ENCODE measurements at regions not wholly inside any gene's neighbourhood (a gene's known extent, or its start where the extent isn't known, plus 50 kb on each side); places are given as distances from the start of the nearest gene placed in this dataset.

- DNase-seq (ENCODE audit: low read depth), result no peak
Observed at GRCh38 chr6:105765239-105765638, 320.9 kb upstream of the PRDM1 start.

GRCh38 chr6:105764315-105764714 lies 321.8 kb upstream of the PRDM1 start:
- DNase-seq (ENCODE audit: low read depth), result no peak

DNA sequence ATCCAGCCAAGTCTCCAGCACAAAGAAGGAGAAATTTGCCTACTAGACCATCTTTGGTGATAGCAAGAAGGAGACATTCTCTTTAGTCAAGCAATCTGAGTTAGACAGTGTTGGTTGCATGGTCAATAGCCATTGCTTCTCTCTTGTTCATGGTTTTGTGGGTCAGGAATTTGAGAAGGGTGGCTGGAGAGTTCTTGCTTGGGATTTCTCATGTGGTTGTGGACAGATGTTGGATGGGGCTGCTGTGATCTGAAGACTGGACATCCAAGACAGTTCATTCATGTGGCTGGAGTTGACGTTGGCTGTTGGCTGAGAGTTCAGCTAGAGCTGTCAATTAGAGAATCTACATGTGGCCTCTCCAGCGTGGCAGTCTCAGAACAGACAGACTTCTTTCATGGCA lies 322.3 kb upstream of the PRDM1 start:
- no peak for DNase-seq (ENCODE audit: low read depth)

DNA sequence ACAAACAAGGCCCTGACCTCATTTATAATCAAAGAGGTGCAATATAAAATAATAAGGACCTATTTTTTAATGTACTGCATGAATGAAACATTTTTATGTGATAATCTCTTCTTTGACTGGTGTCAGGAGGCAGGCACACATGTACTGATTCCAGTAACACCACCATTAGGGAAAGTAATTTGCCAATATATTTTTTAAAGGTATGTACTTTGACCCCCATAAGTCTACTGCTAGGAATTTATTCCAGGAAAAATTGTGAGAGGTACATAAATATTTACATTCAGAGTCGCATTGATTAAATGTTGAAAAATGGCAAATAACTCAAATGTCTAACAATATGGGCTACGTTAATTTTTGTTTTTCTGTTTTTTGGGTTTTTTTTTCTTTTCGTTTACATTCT lies 325.4 kb upstream of the PRDM1 start:
- DNase-seq (ENCODE audit: low read depth), result no peak

DNA sequence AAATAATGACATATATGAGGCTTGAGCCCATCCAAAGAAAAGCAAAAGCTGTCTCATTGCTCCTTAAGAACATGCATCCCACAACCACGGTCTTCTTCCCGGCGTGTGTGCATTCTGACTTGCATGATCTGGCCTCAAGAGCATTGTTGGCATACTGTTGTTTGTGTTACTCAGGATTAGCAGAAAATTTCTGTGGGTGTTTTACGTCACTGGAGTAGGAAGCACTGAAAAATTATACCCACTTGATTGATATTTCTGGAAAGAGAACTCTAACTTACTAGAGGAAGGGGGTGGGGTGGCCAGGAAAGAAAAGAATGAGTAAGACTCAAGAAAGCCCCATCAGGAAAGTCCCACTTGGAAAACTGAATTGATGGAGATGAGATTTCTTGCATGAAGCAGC lies 326.2 kb upstream of the PRDM1 start:
- DNase-seq (ENCODE audit: low read depth), result no peak

DNA sequence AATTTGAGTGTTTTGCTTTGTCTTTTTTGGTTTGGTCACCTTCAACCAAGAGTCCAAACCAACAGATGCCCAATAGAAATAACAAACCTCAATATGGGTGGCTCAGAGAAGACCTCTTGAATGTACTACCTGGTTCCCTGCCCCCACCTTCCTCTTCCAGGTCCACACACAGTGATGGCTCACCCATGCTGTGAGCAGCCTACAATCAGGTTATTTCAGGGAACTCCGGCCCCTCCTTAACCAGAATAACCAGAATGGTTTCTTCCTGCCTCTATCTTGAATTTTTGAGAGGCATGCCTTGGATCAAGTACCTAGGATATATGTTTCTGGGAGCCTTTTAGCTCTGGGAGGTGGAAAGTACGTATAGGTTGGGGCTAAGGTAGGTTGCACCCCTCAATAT lies 327.1 kb upstream of the PRDM1 start:
- no peak for DNase-seq (ENCODE audit: low read depth)

DNA sequence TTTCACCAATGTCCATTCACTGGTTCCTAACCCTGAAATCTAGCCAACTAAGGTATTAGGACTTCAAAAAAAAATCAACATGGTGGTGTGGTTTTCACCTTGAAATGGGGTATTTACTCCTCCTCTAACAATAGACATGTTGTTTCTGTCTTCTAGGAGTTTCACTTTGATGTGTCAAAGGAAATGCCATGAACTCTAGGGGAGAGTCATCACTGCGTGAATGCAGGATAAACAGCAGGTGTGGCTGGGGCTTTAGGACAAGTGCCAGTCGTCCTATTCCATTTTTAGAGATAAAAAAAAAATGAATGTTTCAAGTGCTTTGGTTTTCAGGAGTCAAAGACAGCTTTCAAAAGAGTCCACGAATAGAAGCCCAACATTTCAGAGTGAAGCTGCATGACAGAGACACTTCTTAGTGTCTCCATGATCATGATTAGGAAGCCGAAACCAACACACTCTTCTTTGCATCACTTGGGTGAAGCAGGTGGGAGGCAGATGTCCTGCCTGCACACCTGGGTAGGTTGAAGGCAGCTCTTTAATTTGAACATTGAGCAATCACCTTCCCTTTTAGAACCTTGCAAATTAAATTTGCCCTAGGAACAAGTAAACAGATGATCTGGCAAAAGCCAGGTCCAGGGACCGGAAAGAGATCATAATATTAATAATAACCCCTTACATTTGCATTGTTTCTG lies 328.5 kb upstream of the PRDM1 start:
- no peak for DNase-seq (ENCODE audit: low read depth)

GRCh38 chr6:105755885-105756284 lies 330.3 kb upstream of the PRDM1 start:
- DNase-seq (ENCODE audit: low read depth), result no peak

DNA sequence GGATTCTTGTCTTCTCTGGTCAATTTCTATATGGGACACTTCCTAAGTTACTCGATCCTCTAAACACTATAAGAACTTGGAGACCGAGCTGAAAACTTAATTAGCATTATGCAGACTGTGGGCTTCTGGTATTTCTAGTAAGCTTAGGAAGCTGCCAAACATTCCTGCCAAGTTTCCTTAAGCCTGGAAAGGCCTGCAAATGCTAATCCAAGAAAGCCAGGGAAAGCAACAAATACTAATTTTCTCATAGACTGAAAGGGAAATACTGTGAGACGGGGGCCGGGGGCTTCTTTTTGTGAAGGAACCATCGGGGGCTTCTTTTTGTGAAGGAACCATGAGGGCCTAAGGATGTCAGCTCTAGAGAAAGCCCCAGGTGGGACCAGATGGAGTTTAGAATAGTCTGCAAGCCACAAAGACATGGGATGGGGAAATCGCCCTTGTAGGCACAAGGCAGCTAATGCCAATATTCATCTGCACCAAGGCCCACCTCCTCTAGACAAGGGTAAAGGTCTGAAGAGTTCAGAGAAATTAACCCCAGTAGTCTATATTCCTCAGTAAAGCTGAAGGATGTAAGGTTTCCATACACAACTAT lies 332.4 kb upstream of the PRDM1 start:
- DNase-seq (ENCODE audit: low read depth), result no peak

GRCh38 chr6:105753207-105753606 lies 332.9 kb upstream of the PRDM1 start:
- DNase-seq (ENCODE audit: low read depth), result no peak

- no peak for DNase-seq (ENCODE audit: low read depth)
Observed at GRCh38 chr6:105750089-105750488, 336.0 kb upstream of the PRDM1 start.

DNA sequence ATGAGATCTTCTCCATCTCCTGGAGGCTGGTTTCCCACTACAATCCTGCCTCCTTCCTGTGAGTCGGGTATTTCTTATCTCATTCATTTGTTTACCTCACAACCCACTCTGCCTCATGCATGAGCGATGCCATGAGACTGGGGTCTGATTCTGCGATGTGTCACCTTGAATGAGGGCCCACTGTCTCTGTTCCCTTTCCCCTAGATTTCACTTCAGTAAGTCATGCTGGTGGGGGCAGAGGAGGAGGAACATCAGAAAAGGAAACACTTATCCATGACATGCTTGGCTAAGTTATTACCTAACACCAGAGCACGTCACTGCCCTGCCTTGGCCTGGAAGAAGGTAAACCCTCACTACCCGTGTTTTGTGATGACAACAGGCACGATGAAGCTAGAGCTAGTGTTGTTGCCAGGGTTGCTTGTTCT lies 337.4 kb upstream of the PRDM1 start:
- no peak for DNase-seq (ENCODE audit: low read depth)

- no peak for DNase-seq (ENCODE audit: low read depth)
Observed at GRCh38 chr6:105747823-105748405, 338.2 kb upstream of the PRDM1 start.

DNA sequence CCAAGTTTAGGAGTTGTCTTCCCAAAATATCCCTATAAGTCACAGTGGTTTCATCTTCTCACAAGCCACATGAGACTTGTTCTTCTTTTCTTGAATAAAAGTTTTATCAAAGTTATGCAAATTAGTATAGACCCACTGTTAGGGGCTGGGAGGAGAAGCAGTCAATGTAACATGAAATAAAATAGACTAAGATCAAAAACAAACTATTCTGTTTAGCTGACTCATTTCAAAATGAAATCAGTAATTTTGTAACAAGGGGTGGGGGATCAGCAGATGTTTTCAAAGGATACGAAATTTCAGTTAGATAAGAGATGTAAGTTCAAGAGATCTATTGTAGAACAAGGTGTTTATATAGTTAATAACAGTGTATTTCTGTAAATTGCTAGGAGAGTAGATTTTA lies 339.6 kb upstream of the PRDM1 start:
- no peak for DNase-seq (ENCODE audit: low read depth)

GRCh38 chr6:105746130-105746505 lies 340.0 kb upstream of the PRDM1 start:
- DNase-seq (ENCODE audit: low read depth), result no peak

GRCh38 chr6:105745464-105746129 lies 340.5 kb upstream of the PRDM1 start:
- no peak for DNase-seq (ENCODE audit: low read depth)

- DNase-seq (ENCODE audit: low read depth), result no peak
Observed at GRCh38 chr6:105744815-105745214, 341.3 kb upstream of the PRDM1 start.

- no peak for DNase-seq (ENCODE audit: low read depth)
Observed at GRCh38 chr6:105740946-105741645, 338.2 kb upstream of the PREP start.

DNA sequence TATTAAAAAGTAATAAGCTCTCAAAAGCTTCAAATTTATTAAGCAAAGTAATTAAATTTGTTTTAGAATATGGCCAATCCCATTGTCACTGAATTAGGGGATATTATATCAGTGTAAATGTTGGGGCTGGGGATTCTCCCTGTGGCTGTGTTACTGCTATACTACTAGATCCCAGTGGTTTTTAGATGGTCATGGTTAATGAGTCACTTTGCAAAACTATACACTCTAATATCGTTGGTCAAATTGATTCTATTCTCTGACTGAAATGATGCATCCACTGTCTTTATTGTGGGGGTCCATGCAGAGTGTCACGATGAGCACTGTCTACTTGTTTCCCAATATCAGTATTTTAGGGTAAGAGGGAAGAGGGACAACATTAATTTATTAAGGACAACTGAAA lies 336.9 kb upstream of the PREP start:
- DNase-seq (ENCODE audit: low read depth), result no peak

DNA sequence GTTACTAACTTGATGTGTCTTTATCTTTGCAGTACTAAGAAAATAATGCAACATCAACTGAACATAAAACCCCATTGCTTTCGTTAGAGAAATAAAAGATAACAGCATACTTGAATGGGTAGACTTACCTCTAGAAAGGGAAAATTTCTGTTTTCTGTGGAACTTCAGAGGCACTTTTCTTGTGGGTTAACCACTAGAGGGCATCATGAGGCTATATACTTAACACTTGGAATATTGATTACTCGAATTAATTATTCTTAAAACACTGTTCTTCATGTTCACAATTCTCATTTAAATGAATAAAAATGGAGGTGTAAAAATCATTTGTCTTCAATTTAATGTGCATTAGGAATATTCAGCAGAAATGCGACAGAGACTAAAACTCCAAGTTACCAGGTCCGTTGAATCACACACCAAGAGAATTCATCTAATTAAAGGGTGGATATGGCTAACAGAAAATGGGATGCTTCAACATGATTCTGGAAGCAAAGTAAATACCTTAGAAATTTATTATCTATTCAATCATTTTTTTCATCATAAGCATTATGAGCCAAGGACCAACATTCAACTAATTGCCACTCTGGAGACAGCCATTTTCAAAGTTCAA lies 330.8 kb upstream of the PREP start:
- DNase-seq (ENCODE audit: low read depth), result no peak

DNA sequence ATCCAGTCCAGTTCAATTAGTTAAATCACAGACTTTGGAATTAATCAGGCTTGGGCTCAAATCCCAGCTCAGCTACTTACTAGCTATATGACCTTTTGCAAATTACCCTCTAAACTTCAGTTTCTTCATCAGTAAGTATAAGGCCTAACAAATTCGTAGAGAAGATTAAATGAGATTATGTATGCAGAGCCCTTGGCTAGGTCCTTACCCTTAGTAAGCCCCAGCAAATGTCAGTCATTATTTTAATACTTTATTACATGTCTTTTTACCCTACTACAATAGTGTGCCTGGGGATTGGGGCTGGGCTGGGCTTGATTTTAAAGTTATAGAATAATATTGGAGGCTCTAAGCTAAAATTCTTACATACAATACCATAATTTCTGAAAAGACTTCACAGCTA lies 326.1 kb upstream of the PREP start:
- no peak for DNase-seq (ENCODE audit: low read depth)
